Mesenchymal stem cell (in vitro differentiated cells and primary cell): ENCODE measurements at regions not wholly inside any gene's neighbourhood (a gene's known extent, or its start where the extent isn't known, plus 50 kb on each side); places are given as distances from the start of the nearest gene placed in this dataset.

ENCODE experiments used
- DNase-seq: peaks from one replicate; pipeline ENCODE4 v3.0.0-alpha.2; 2013
- H2AFZ ChIP-seq: one replicate; pipeline ENCODE4 v1.6.1; 2013; ENCODE audit warnings: low read depth, mild to moderate bottlenecking, control low read depth, inconsistent platforms, low read length, moderate library complexity
- H2AK5ac ChIP-seq: 2 replicates; pipeline ENCODE4 v1.6.1; 2013; ENCODE audit warnings: low read length, moderate library complexity, mild to moderate bottlenecking, inconsistent platforms; ENCODE audit not compliant: severe bottlenecking
- H2BK120ac ChIP-seq: one replicate; pipeline ENCODE4 v1.6.1; 2013; ENCODE audit warnings: low read depth, mild to moderate bottlenecking, inconsistent platforms, low read length, moderate library complexity
- H2BK12ac ChIP-seq, 2 experiments: one replicate each; pipeline ENCODE4 v1.6.1; 2013; ENCODE audit warnings: inconsistent platforms in 2 of 2, low read length in 2 of 2, mild to moderate bottlenecking in 2 of 2, moderate library complexity in 2 of 2, control low read depth in 1 of 2
- H2BK15ac ChIP-seq: one replicate; pipeline ENCODE4 v1.6.1; 2013; ENCODE audit warnings: mild to moderate bottlenecking, low read depth, inconsistent platforms; ENCODE audit not compliant: poor library complexity, severe bottlenecking
- H2BK5ac ChIP-seq: 2 replicates; pipeline ENCODE4 v1.6.1; 2013; ENCODE audit warnings: low read depth, mild to moderate bottlenecking, low read length, control low read depth, inconsistent platforms; ENCODE audit not compliant: poor library complexity, severe bottlenecking
- H3K14ac ChIP-seq, 2 experiments: one replicate each; pipeline ENCODE4 v1.6.1; 2013; ENCODE audit warnings: inconsistent platforms in 2 of 2, low read length in 2 of 2, control low read depth in 1 of 2, mild to moderate bottlenecking in 1 of 2, moderate library complexity in 1 of 2
- H3K18ac ChIP-seq, 2 experiments: one replicate each; pipeline ENCODE4 v1.6.1; 2013; ENCODE audit warnings: inconsistent platforms in 2 of 2, low read length in 2 of 2, control low read depth in 1 of 2, low read depth in 1 of 2, mild to moderate bottlenecking in 1 of 2
- H3K23ac ChIP-seq, 2 experiments: one replicate each; pipeline ENCODE4 v1.6.1; 2013; ENCODE audit warnings: inconsistent platforms in 2 of 2, low read length in 2 of 2, mild to moderate bottlenecking in 2 of 2, moderate library complexity in 2 of 2, control low read depth in 1 of 2
- H3K27ac ChIP-seq: 2 replicates; pipeline ENCODE4 v1.5.1; 2013; ENCODE audit warnings: mild to moderate bottlenecking, moderate library complexity, low read length, control low read depth, inconsistent platforms; ENCODE audit not compliant: poor library complexity, severe bottlenecking
- H3K27me3 ChIP-seq, 2 experiments: 2 replicates each; pipeline versions ENCODE4 v1.6.1 to v1.7.0; 2013; ENCODE audit warnings: low read length in 2 of 2, mild to moderate bottlenecking in 2 of 2, moderate library complexity in 2 of 2, control low read depth in 1 of 2, inconsistent platforms in 1 of 2; ENCODE audit not compliant: control insufficient read depth in 1 of 2, insufficient read depth in 1 of 2
- H3K36me3 ChIP-seq, 2 experiments: 2 replicates each; pipeline versions ENCODE4 v1.6.1 to v1.7.0; 2013; ENCODE audit warnings: low read length in 2 of 2, control low read depth in 1 of 2, inconsistent platforms in 1 of 2, low read depth in 1 of 2, mild to moderate bottlenecking in 1 of 2; ENCODE audit not compliant: insufficient read depth in 2 of 2, control insufficient read depth in 1 of 2
- H3K4ac ChIP-seq, 2 experiments: one replicate each; pipeline ENCODE4 v1.6.1; 2013; ENCODE audit warnings: inconsistent platforms in 2 of 2, low read length in 2 of 2, mild to moderate bottlenecking in 2 of 2, moderate library complexity in 2 of 2, control low read depth in 1 of 2, low read depth in 1 of 2
- H3K4me1 ChIP-seq: 2 replicates; pipeline ENCODE4 v1.6.1; 2013; ENCODE audit warnings: low read depth, low read length, control low read depth; ENCODE audit not compliant: control insufficient read depth, insufficient read depth
- H3K4me2 ChIP-seq: 2 replicates; pipeline ENCODE4 v1.6.1; 2013; ENCODE audit warnings: low read length, mild to moderate bottlenecking, inconsistent platforms; ENCODE audit not compliant: poor library complexity, severe bottlenecking
- H3K4me3 ChIP-seq, 2 experiments: 2 replicates each; pipeline versions ENCODE4 v1.5.1 to v1.7.0; 2013; ENCODE audit warnings: low read length in 2 of 2, mild to moderate bottlenecking in 2 of 2, control low read depth in 1 of 2, low read depth in 1 of 2; ENCODE audit not compliant: insufficient read depth in 1 of 2
- H3K79me1 ChIP-seq: replicated peaks from 2 replicates; pipeline ENCODE4 v1.6.1; 2013; ENCODE audit warnings: mild to moderate bottlenecking, control low read depth, low read length, inconsistent platforms; ENCODE audit not compliant: poor library complexity, severe bottlenecking
- H3K9ac ChIP-seq: 2 replicates; pipeline ENCODE4 v1.7.0; 2013; ENCODE audit warnings: mild to moderate bottlenecking, low read length, moderate library complexity
- H3K9me3 ChIP-seq: 2 replicates; pipeline ENCODE4 v1.7.0; 2013; ENCODE audit warnings: mild to moderate bottlenecking, low read length; ENCODE audit not compliant: control insufficient read depth
- H4K8ac ChIP-seq: one replicate; pipeline ENCODE4 v1.6.1; 2013; ENCODE audit warnings: inconsistent platforms, mild to moderate bottlenecking, low read length, moderate library complexity
- H4K91ac ChIP-seq: one replicate; pipeline ENCODE4 v1.6.1; 2013; ENCODE audit warnings: mild to moderate bottlenecking, low read length, inconsistent platforms
- WGBS: methylation state at CpG from one replicate; pipeline ENCODE4 v1.1.7; 2013; ENCODE audit warnings: mixed read lengths; 5-methylcytosine and 5-hydroxymethylcytosine counted together

GRCh38 chr2:35082072-35082471 lies 1273.5 kb upstream of the CRIM1 start:
- DNase-seq, result no peak
- Histone ChIP-seq H3K9me3 (no peaks in the 10 kb centered on the region), H3K4me1 (no peaks in the 10 kb centered on the region), H3K23ac (no peak overlapping the region), H2BK120ac (no peak overlapping the region), H3K14ac (no peak overlapping the region), H3K18ac (no peak overlapping the region), H3K9ac (no peak overlapping the region), H3K4me3 (no peak overlapping the region), H3K27me3 (no peaks in the 10 kb centered on the region), H3K27ac (no peak overlapping the region), H2AK5ac (no peak overlapping the region), H2AFZ (no peak overlapping the region), H4K8ac (no peak overlapping the region), H3K36me3 (no peaks in the 10 kb centered on the region), H4K91ac (no peak overlapping the region), H2BK5ac (no peak overlapping the region), H2BK12ac (no peak overlapping the region), H2BK15ac (no peak overlapping the region), H3K79me1 (no peaks in the 10 kb centered on the region), H3K4ac (no peak overlapping the region), H3K4me2 (no peak overlapping the region)
- WGBS, result 92% methylated on average over 3 of the region's 4 CpGs

DNA sequence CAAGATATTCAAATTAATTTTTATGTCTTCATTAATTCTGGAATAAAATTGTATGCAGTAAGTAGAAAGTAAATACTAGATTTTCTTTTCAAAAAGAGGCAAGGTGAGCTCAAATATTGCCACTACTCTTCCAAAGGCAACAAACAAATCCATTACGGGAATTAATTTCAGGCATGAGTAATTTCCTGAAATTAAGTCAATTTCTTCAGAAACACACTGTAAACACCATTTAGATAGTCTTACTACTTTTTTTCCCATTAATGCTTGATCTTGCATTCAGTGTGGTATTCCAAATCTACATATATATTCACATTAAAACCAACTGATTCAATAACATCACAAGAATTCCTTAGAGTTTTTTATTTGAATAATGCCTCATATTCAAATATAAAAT lies 1274.0 kb upstream of the CRIM1 start:
- no peaks in the 10 kb centered on the region for H3K36me3 ChIP-seq
- H3K9ac ChIP-seq, result peak overlapping the region; percentile 37
- no peak overlapping the region for H3K4me2 ChIP-seq
- H2BK120ac ChIP-seq, result no peak overlapping the region
- no peak overlapping the region for H4K8ac ChIP-seq
- H3K4me1 ChIP-seq, result no peaks in the 10 kb centered on the region
- no peaks in the 10 kb centered on the region for H3K27me3 ChIP-seq
- H3K9me3 ChIP-seq, result no peaks in the 10 kb centered on the region
- WGBS, result 100% methylated on average over 1 of the region's 1 CpG
- H3K4me3 ChIP-seq, result no peak overlapping the region
- no peak overlapping the region for H3K18ac ChIP-seq
- H3K27ac ChIP-seq, result no peak overlapping the region
- H2AFZ ChIP-seq, result no peak overlapping the region
- no peak overlapping the region for H3K23ac ChIP-seq
- no peak overlapping the region for H2BK5ac ChIP-seq
- no peak for DNase-seq
- no peak overlapping the region for H3K14ac ChIP-seq
- H2BK15ac ChIP-seq, result no peak overlapping the region
- no peak overlapping the region for H4K91ac ChIP-seq
- no peak overlapping the region for H2AK5ac ChIP-seq
- H3K79me1 ChIP-seq, result no peaks in the 10 kb centered on the region
- no peak overlapping the region for H3K4ac ChIP-seq
- no peak overlapping the region for H2BK12ac ChIP-seq

GRCh38 chr2:35081001-35081621 lies 1274.5 kb upstream of the CRIM1 start:
- Histone ChIP-seq H2BK12ac (no peak overlapping the region), H3K27me3 (no peaks in the 10 kb centered on the region), H3K14ac (no peak overlapping the region), H2AFZ (no peak overlapping the region), H3K79me1 (no peaks in the 10 kb centered on the region), H3K23ac (no peak overlapping the region), H3K4ac (no peak overlapping the region), H3K4me3 (no peak overlapping the region), H4K91ac (no peak overlapping the region), H3K4me1 (no peaks in the 10 kb centered on the region), H2BK15ac (no peak overlapping the region), H3K9ac (peak overlapping the region; percentile 37), H3K36me3 (no peaks in the 10 kb centered on the region), H3K18ac (no peak overlapping the region), H2BK5ac (no peak overlapping the region), H2AK5ac (no peak overlapping the region), H3K27ac (peak overlapping the region; percentile 34), H2BK120ac (no peak overlapping the region), H3K9me3 (no peaks in the 10 kb centered on the region), H4K8ac (no peak overlapping the region), H3K4me2 (no peak overlapping the region)
- DNase-seq, result no peak
- 100% methylated on average over 1 of the region's 1 CpG for WGBS

DNA sequence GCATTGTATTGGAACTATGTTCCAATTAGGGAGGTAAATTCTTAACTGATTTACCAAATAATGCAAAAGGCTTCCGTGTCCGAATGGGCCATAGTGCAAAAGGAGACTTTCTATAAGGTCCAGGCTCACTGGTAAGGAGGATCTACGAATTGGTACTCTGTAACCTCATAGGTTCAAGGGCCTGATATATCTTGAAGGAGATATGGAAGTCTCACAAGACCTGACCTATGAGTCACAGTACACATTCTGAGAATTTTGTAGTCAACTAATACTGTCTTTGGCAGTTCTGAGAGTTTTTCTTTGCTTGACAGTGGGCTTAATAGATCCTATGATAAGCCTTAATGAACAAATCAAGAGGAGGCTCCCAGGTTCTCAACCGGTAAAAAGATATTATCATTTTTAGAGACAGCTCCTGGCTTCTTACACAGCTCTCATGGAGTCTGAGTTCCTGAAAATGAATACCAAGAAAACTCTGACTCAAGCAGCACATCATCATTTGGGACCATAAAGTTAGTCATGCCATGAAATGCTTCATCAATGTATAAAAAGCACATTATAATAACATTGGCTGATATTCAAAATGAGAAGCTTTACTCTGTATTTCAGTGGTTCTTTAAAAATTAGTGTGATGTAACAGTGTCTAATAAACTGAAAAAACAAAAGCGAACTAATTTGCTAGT lies 1275.2 kb upstream of the CRIM1 start:
- no peaks in the 10 kb centered on the region for H3K9me3 ChIP-seq
- DNase-seq, result no peak
- H3K36me3 ChIP-seq, result no peaks in the 10 kb centered on the region
- peak overlapping the region; percentile 37 for H3K9ac ChIP-seq
- H3K27me3 ChIP-seq, result no peaks in the 10 kb centered on the region
- no peaks in the 10 kb centered on the region for H3K4me1 ChIP-seq
- no peak overlapping the region for H2AFZ ChIP-seq
- peak overlapping the region; percentile 5 for H3K27ac ChIP-seq
- no peak overlapping the region for H3K14ac ChIP-seq
- 59% methylated on average over 4 of the region's 5 CpGs for WGBS
- H2BK15ac ChIP-seq, result no peak overlapping the region
- no peak overlapping the region for H3K4me2 ChIP-seq
- no peak overlapping the region for H4K8ac ChIP-seq
- H3K23ac ChIP-seq, result no peak overlapping the region
- H3K4me3 ChIP-seq, result no peak overlapping the region
- H3K18ac ChIP-seq, result no peak overlapping the region
- no peak overlapping the region for H3K4ac ChIP-seq
- no peak overlapping the region for H2AK5ac ChIP-seq
- H2BK5ac ChIP-seq, result no peak overlapping the region
- no peak overlapping the region for H2BK120ac ChIP-seq
- H3K79me1 ChIP-seq, result no peaks in the 10 kb centered on the region
- H4K91ac ChIP-seq, result no peak overlapping the region
- H2BK12ac ChIP-seq, result no peak overlapping the region
